ENCODE measurements at regions not wholly inside any gene's neighbourhood (a gene's known extent, or its start where the extent isn't known, plus 50 kb on each side); places are given as distances from the start of the nearest gene placed in this dataset. TPM values are rescaled to one million over a fixed set of nuclear protein-coding genes. Genes with fewer than 3 reads are reported as not detected.

- TF ChIP-seq CTCF (IDR thresholded peaks at IDR 0.05), result no peak
- Histone ChIP-seq H3K27ac (no peak overlapping the region), H3K4me3 (no peak overlapping the region), H3K9ac (ENCODE audit: low read depth in 2 of 2, low read length in 2 of 2) (no peak overlapping the region), H3K4me1 (no peaks in the 10 kb centered on the region), H3K27me3 (no peaks in the 10 kb centered on the region), H3K36me3 (no peaks in the 10 kb centered on the region), H3K9me3 (no peaks in the 10 kb centered on the region)
- no peak for DNase-seq
- intact Hi-C loops (cut with DNase I), result no loop called here
Measured at GRCh38 chr13:60627071-60627686, 230.2 kb downstream of the TDRD3 start.

Small RNA genes in the stretch of these regions (microRNA-seq; reads per million reads assigned to microRNA genes)
- not detected for gene MIR3169

Data from colonic mucosa (tissue), 4 donors.